PC-9 (cell line): ENCODE measurements at regions not wholly inside any gene's neighbourhood (a gene's known extent, or its start where the extent isn't known, plus 50 kb on each side); places are given as distances from the start of the nearest gene placed in this dataset.

ENCODE experiments used
- BruUV-seq: library from RNA; stranded (reverse); fragments of 400-500 nt; replicated peaks from 2 replicates; lab custom pipeline; 2021; lab: Mats Ljungman, UMichigan
- CTCF ChIA-PET: fragments of 300-600 bp; sonication (Branson Sonifier 250); formaldehyde crosslinking; loops from one replicate; lab custom pipeline; 2022; ENCODE audit warnings: antibody characterized with exemption; lab: Charles Lee
- POLR2A ChIA-PET: fragments of 300-600 bp; sonication (Branson Sonifier 250); formaldehyde crosslinking; loops from one replicate; lab custom pipeline; 2022; ENCODE audit warnings: antibody characterized with exemption; ENCODE audit not compliant: unreplicated experiment; lab: Charles Lee
- DNase-seq, 2 experiments: peaks; one replicate each; pipeline versions ENCODE4 v3.0.0 to v3.0.0-alpha.2; 2015 to 2022; ENCODE audit warnings: mixed read lengths in 1 of 2
- H2AFZ ChIP-seq: fragments of 200-600 bp; sonication (generic); 2 replicates; pipeline ENCODE4 v1.8.1; 2017; ENCODE audit warnings: antibody characterized with exemption
- H3F3A ChIP-seq: fragments of 200-600 bp; sonication (generic); 2 replicates; pipeline ENCODE4 v1.8.1; 2017; ENCODE audit warnings: antibody characterized with exemption, mild to moderate bottlenecking, low read depth; ENCODE audit not compliant: insufficient read depth
- H3K27ac ChIP-seq: fragments of 200-600 bp; sonication (generic); 2 replicates; pipeline ENCODE4 v1.6.1; 2016; ENCODE audit warnings: mixed run types
- H3K27me3 ChIP-seq: fragments of 200-600 bp; sonication (generic); 2 replicates; pipeline ENCODE4 v1.6.1; 2016; ENCODE audit warnings: low read depth, mixed run types; ENCODE audit not compliant: insufficient read depth
- H3K36me3 ChIP-seq: fragments of 200-600 bp; sonication (generic); 2 replicates; pipeline ENCODE4 v1.6.1; 2016; ENCODE audit warnings: low read depth, mixed run types
- H3K4me1 ChIP-seq: fragments of 200-600 bp; sonication (generic); replicated peaks from 2 replicates; pipeline ENCODE4 v1.6.1; 2016; ENCODE audit warnings: mixed run types; ENCODE audit not compliant: insufficient read depth
- H3K4me2 ChIP-seq: fragments of 200-600 bp; sonication (generic); 2 replicates; pipeline ENCODE4 v1.6.1; 2017; ENCODE audit warnings: mixed run types
- H3K4me3 ChIP-seq: fragments of 200-600 bp; sonication (generic); 2 replicates; pipeline ENCODE4 v1.6.1; 2016; ENCODE audit warnings: mixed run types
- H3K79me2 ChIP-seq: fragments of 200-600 bp; sonication (generic); 2 replicates; pipeline ENCODE4 v1.6.1; 2017; ENCODE audit warnings: low read depth, mixed run types
- H3K9me2 ChIP-seq: fragments of 200-600 bp; sonication (generic); 2 replicates; pipeline ENCODE4 v1.8.1; 2017; ENCODE audit warnings: mild to moderate bottlenecking; ENCODE audit not compliant: insufficient read depth
- H3K9me3 ChIP-seq: fragments of 200-600 bp; sonication (generic); 2 replicates; pipeline ENCODE4 v1.8.1; 2016; ENCODE audit warnings: low read depth; ENCODE audit not compliant: insufficient read depth
- H4K20me1 ChIP-seq: fragments of 200-600 bp; sonication (generic); 2 replicates; pipeline ENCODE4 v1.8.1; 2017; ENCODE audit not compliant: insufficient read depth
- EZH2 ChIP-seq: fragments of 200-600 bp; sonication (generic); IDR thresholded peaks from 2 replicates; pipeline ENCODE4 v1.8.0; 2017; ENCODE audit warnings: antibody characterized with exemption, low read depth
- intact Hi-C: fragments of 100-400 bp; cut with micrococcal nuclease; formaldehyde crosslinking; loops from one replicate; pipeline ENCODE4 v1.10.0; 2022; ENCODE audit not compliant: unreplicated experiment
- TF ChIP-seq, protein P1 (sequence below): fragments of 200-600 bp; sonication (generic); conservative IDR thresholded peaks from 2 replicates; pipeline ENCODE4 v1.6.1; 2017; ENCODE audit warnings: mixed run types, antibody characterized with exemption, mild to moderate bottlenecking, moderate library complexity

DNA sequence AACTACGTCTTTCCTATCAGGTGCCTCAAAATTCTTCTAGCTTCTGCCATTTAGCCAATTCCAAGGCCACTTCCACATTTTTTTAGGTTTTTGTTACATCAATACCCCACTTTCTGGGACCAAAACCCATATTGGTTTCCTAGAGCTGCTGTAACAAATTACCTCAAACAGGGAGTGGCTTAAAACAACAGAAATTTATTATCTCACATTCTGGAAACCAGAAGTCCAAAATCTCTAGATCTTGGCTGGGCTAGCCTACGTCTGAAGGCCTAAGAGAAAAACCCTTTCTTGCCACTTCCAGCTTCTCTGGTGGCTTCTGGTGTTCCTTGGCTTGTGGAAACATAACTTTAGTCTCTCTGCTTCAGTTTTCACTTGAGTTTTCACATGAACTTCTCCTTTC is 85.1 kb upstream of the BMPER start:
- H3K79me2 ChIP-seq: no peaks in the 10 kb centered on the region
- no peak for TF ChIP-seq EZH2
- no peaks in the 10 kb centered on the region for H3K4me1 ChIP-seq
- H3F3A ChIP-seq: no peaks in the 10 kb centered on the region
- H3K9me3 ChIP-seq: no peaks in the 10 kb centered on the region
- BruUV-seq: no TSS peak
- no peaks in the 10 kb centered on the region for H3K9me2 ChIP-seq
- H3K27me3 ChIP-seq: no peaks in the 10 kb centered on the region
- ChIA-PET POLR2A (no interaction called here), CTCF (no interaction called here)
- H3K27ac ChIP-seq: no peak overlapping the region
- H3K4me2 ChIP-seq: no peak overlapping the region
- no peaks in the 10 kb centered on the region; the same call in 1 of the 2 replicates for H4K20me1 ChIP-seq
- H3K36me3 ChIP-seq: no peaks in the 10 kb centered on the region
- H2AFZ ChIP-seq: no peak overlapping the region
- intact Hi-C loops: no loop called here
- H3K4me3 ChIP-seq: no peak overlapping the region
- no peak for DNase-seq

GRCh38 chr7:33821970-33822369 is 83.4 kb upstream of the BMPER start:
- Histone ChIP-seq H3K4me1 (no peaks in the 10 kb centered on the region), H3K27me3 (no peaks in the 10 kb centered on the region), H3K36me3 (no peaks in the 10 kb centered on the region), H3K9me2 (no peaks in the 10 kb centered on the region), H2AFZ (no peak overlapping the region), H3K79me2 (no peaks in the 10 kb centered on the region), H3F3A (no peaks in the 10 kb centered on the region), H3K27ac (no peak overlapping the region), H3K4me3 (no peak overlapping the region), H3K4me2 (no peak overlapping the region), H3K9me3 (no peaks in the 10 kb centered on the region), H4K20me1 (no peaks in the 10 kb centered on the region; the same call in 1 of the 2 replicates)
- intact Hi-C loops: no loop called here
- no peak for DNase-seq
- TF ChIP-seq EZH2: no peak
- ChIA-PET CTCF (no interaction called here), POLR2A (no interaction called here)
- no TSS peak for BruUV-seq

- no peak overlapping the region for H3K4me3 ChIP-seq
- no peaks in the 10 kb centered on the region for H4K20me1 ChIP-seq
- H2AFZ ChIP-seq: no peak overlapping the region
- BruUV-seq: no TSS peak
- H3K27ac ChIP-seq: no peak overlapping the region
- H3K79me2 ChIP-seq: no peaks in the 10 kb centered on the region
- ChIA-PET CTCF (no interaction called here), POLR2A (no interaction called here)
- no peaks in the 10 kb centered on the region for H3F3A ChIP-seq
- TF ChIP-seq, protein P1, sequence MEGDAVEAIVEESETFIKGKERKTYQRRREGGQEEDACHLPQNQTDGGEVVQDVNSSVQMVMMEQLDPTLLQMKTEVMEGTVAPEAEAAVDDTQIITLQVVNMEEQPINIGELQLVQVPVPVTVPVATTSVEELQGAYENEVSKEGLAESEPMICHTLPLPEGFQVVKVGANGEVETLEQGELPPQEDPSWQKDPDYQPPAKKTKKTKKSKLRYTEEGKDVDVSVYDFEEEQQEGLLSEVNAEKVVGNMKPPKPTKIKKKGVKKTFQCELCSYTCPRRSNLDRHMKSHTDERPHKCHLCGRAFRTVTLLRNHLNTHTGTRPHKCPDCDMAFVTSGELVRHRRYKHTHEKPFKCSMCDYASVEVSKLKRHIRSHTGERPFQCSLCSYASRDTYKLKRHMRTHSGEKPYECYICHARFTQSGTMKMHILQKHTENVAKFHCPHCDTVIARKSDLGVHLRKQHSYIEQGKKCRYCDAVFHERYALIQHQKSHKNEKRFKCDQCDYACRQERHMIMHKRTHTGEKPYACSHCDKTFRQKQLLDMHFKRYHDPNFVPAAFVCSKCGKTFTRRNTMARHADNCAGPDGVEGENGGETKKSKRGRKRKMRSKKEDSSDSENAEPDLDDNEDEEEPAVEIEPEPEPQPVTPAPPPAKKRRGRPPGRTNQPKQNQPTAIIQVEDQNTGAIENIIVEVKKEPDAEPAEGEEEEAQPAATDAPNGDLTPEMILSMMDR: no peak
- no peak for TF ChIP-seq EZH2
- H3K27me3 ChIP-seq: no peaks in the 10 kb centered on the region
- H3K36me3 ChIP-seq: no peaks in the 10 kb centered on the region
- H3K9me2 ChIP-seq: no peaks in the 10 kb centered on the region
- H3K4me1 ChIP-seq: no peaks in the 10 kb centered on the region
- intact Hi-C loops: no loop called here
- DNase-seq: no peak
- no peak overlapping the region for H3K4me2 ChIP-seq
- no peaks in the 10 kb centered on the region for H3K9me3 ChIP-seq
Observed at GRCh38 chr7:33823913-33824312, 81.4 kb upstream of the BMPER start.

GRCh38 chr7:33824911-33825459 is 80.4 kb upstream of the BMPER start:
- no peaks in the 10 kb centered on the region for H3K4me1 ChIP-seq
- H3K79me2 ChIP-seq: no peaks in the 10 kb centered on the region
- BruUV-seq: no TSS peak
- no peaks in the 10 kb centered on the region for H3K27me3 ChIP-seq
- H4K20me1 ChIP-seq: no peaks in the 10 kb centered on the region
- ChIA-PET CTCF (no interaction called here), POLR2A (no interaction called here)
- no peaks in the 10 kb centered on the region for H3F3A ChIP-seq
- H3K9me2 ChIP-seq: no peaks in the 10 kb centered on the region
- no peak overlapping the region for H3K4me3 ChIP-seq
- TF ChIP-seq, protein P1: no peak
- TF ChIP-seq EZH2: no peak
- no peak overlapping the region for H2AFZ ChIP-seq
- no peaks in the 10 kb centered on the region for H3K9me3 ChIP-seq
- H3K4me2 ChIP-seq: no peak overlapping the region
- intact Hi-C loops: no loop called here
- no peak overlapping the region for H3K27ac ChIP-seq
- no peaks in the 10 kb centered on the region for H3K36me3 ChIP-seq
- no peak for DNase-seq
